ENCODE measurements at regions not wholly inside any gene's neighbourhood (a gene's known extent, or its start where the extent isn't known, plus 50 kb on each side); places are given as distances from the start of the nearest gene placed in this dataset.
"Not testable (repeated sequence)": the region's sequence is repeated elsewhere in the genome, so short reads cannot be mapped to it uniquely, and the experiment has no call there.

DNA sequence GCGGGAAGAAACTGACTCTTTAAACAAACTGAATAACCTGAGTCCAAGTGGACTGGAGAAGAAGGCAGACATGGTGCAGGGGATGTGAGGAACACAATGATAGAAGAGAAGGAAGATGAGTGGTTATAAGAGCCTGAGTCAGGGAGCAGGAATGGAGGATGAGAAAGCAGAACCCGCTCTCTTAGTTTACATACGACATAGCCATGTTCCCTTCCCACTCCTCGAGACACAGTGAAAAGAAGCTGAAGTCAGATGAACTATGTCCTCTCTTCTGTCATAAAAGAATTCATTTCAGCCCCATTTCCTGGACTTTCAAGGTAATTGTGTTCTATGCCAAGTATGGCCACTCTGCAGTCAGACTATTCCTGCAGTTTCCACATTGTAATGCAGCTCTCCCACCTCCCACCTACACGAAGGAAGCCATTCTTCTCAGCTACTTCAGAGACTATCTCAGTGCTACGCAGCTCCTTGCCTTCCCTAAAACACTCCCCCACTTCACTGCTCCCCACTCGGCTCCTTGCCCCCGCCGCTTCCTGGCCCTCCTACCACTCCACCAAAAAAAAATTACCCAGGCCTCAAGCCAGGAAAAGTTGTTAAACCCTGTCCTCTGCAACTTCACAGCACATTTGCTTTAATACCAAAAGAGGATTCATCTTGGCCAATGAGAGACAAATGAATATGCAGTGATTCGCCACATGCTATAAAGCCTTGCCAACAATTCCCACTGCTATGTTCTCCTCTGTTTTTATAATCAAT lies 323.4 kb upstream of the EPHA4 start:
- no peaks in the 10 kb centered on the region for H3K4me1 ChIP-seq (ENCODE audit: low read length)
- no peaks in the 10 kb centered on the region for H4K20me1 ChIP-seq (ENCODE audit: insufficient read depth, low read length)
- H3K4me3 ChIP-seq (ENCODE audit: low read length), result no peak overlapping the region
- H3K9me3 ChIP-seq (ENCODE audit: insufficient read depth, low read length), result no peaks in the 10 kb centered on the region
- H3K4me2 ChIP-seq (ENCODE audit: low read length), result no peak overlapping the region
- H3K79me2 ChIP-seq (ENCODE audit: low read length), result no peaks in the 10 kb centered on the region
- H3K36me3 ChIP-seq (replicated peaks; ENCODE audit: low read depth, low read length), result no peaks in the 10 kb centered on the region
- no peak overlapping the region for H3K27ac ChIP-seq (ENCODE audit: low read length)
- no peaks in the 10 kb centered on the region for H3K27me3 ChIP-seq (ENCODE audit: low read depth, low read length)
- H2AFZ ChIP-seq (ENCODE audit: low read depth, low read length), result no peak overlapping the region
- no peak overlapping the region for H3K9ac ChIP-seq (ENCODE audit: low read length)
- TF ChIP-seq CTCF (IDR thresholded peaks at IDR 0.05; ENCODE audit: low read depth, low read length) (no peak), EZH2phosphoT487 (IDR thresholded peaks at IDR 0.05; ENCODE audit: low read depth) (no peak)

DNA sequence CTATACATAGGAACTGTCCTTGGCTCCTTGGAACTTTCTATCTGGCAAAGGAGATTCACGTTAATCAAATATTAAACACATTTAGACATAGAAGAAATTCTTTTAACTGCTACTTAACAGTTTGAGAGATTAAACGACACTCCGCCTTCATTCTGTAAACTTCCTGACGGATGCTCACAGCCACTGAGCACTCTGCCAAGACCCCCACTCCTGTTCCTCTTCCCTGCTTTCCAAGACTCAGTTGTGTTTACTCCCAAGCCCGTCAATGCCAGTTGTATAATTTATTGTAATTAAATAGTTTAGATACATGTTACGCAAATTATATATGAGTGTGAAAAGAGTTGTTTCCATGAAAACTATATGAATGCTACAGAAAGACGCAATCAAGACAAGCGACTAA lies 321.4 kb upstream of the EPHA4 start:
- no peaks in the 10 kb centered on the region for H4K20me1 ChIP-seq (ENCODE audit: insufficient read depth, low read length)
- TF ChIP-seq EZH2phosphoT487 (IDR thresholded peaks at IDR 0.05; ENCODE audit: low read depth) (no peak), CTCF (IDR thresholded peaks at IDR 0.05; ENCODE audit: low read depth, low read length) (no peak)

DNA sequence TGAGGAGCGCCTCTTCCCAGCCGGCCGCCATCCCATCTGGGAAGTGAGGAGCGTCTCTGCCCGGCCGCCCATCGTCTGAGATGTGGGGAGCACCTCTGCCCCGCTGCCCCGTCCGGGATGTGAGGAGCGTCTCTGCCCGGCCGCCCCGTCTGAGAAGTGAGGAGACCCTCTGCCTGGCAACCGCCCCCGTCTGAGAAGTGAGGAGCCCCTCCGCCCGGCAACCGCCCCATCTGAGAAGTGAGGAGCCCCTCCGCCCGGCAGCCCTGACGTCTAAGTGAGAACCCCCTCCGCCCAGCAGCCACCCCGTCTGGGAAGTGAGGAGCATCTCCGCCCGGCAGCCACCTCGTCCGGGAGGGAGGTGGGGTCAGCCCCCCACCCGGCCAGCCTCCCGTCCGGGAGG lies 319.9 kb upstream of the EPHA4 start:
- H3K27ac ChIP-seq (ENCODE audit: low read length); H4K20me1 ChIP-seq (ENCODE audit: insufficient read depth, low read length); H3K36me3 ChIP-seq (replicated peaks; ENCODE audit: low read depth, low read length); H3K9ac ChIP-seq (ENCODE audit: low read length); H3K79me2 ChIP-seq (ENCODE audit: low read length); H3K9me3 ChIP-seq (ENCODE audit: insufficient read depth, low read length); H2AFZ ChIP-seq (ENCODE audit: low read depth, low read length); H3K4me2 ChIP-seq (ENCODE audit: low read length); H3K4me3 ChIP-seq (ENCODE audit: low read length); H3K27me3 ChIP-seq (ENCODE audit: low read depth, low read length); H3K4me1 ChIP-seq (ENCODE audit: low read length): not testable (repeated sequence)

More for the DNA sequence above, 321.4 kb upstream of the EPHA4 start:
- no peaks in the 10 kb centered on the region for H3K79me2 ChIP-seq (ENCODE audit: low read length)
- no peak overlapping the region for H2AFZ ChIP-seq (ENCODE audit: low read depth, low read length)
- H3K4me2 ChIP-seq (ENCODE audit: low read length), result no peak overlapping the region
- H3K27me3 ChIP-seq (ENCODE audit: low read depth, low read length), result no peaks in the 10 kb centered on the region
- H3K27ac ChIP-seq (ENCODE audit: low read length), result no peak overlapping the region
- no peaks in the 10 kb centered on the region for H3K36me3 ChIP-seq (replicated peaks; ENCODE audit: low read depth, low read length)
- no peaks in the 10 kb centered on the region for H3K4me1 ChIP-seq (ENCODE audit: low read length)
- H3K9ac ChIP-seq (ENCODE audit: low read length), result no peak overlapping the region
- H3K4me3 ChIP-seq (ENCODE audit: low read length), result no peak overlapping the region
- H3K9me3 ChIP-seq (ENCODE audit: insufficient read depth, low read length), result no peaks in the 10 kb centered on the region

- no peaks in the 10 kb centered on the region for H3K27me3 ChIP-seq (ENCODE audit: low read depth, low read length)
- no peaks in the 10 kb centered on the region for H3K9me3 ChIP-seq (ENCODE audit: insufficient read depth, low read length)
- H3K4me1 ChIP-seq (ENCODE audit: low read length), result peaks cover 5% of the 10 kb centered on the region; the same call in 1 of the 2 replicates
- H2AFZ ChIP-seq (ENCODE audit: low read depth, low read length), result no peak overlapping the region
- H3K9ac ChIP-seq (ENCODE audit: low read length), result no peak overlapping the region
- no peaks in the 10 kb centered on the region for H4K20me1 ChIP-seq (ENCODE audit: insufficient read depth, low read length)
- no peak for TF ChIP-seq CTCF (IDR thresholded peaks at IDR 0.05; ENCODE audit: low read depth, low read length)
- no peak for TF ChIP-seq EZH2phosphoT487 (IDR thresholded peaks at IDR 0.05; ENCODE audit: low read depth)
- H3K4me3 ChIP-seq (ENCODE audit: low read length), result no peak overlapping the region
- no peak overlapping the region for H3K4me2 ChIP-seq (ENCODE audit: low read length)
- H3K36me3 ChIP-seq (replicated peaks; ENCODE audit: low read depth, low read length), result no peaks in the 10 kb centered on the region
- H3K27ac ChIP-seq (ENCODE audit: low read length), result no peak overlapping the region
- no peaks in the 10 kb centered on the region for H3K79me2 ChIP-seq (ENCODE audit: low read length)
Observed at GRCh38 chr2:221883976-221884375, 311.9 kb upstream of the EPHA4 start.
